Esophagus squamous epithelium (tissue), 4 donors: ENCODE measurements at regions not wholly inside any gene's neighbourhood (a gene's known extent, or its start where the extent isn't known, plus 50 kb on each side); places are given as distances from the start of the nearest gene placed in this dataset.

ENCODE experiments used
- CTCF ChIP-seq, 6 experiments: fragments of 450-650 bp in 4 of 6; fragments of 200-600 bp in 2 of 6; sonication (generic) in 2 of 6; IDR thresholded peaks; one replicate each; pipeline ENCODE4 v1.5.1; 2016 to 2019; ENCODE audit warnings: antibody characterized with exemption in 6 of 6, mild to moderate bottlenecking in 4 of 6, moderate library complexity in 4 of 6
- POLR2A ChIP-seq, 4 donors: fragments of 450-650 bp; IDR thresholded peaks; one replicate each; pipeline ENCODE4 v1.6.1; 2017; ENCODE audit warnings: antibody characterized with exemption in 4 of 4, mild to moderate bottlenecking in 4 of 4, moderate library complexity in 3 of 4

GRCh38 chr2:9740382-9741073 is 102.7 kb upstream of the TAF1B start:
- TF ChIP-seq CTCF (IDR thresholded peaks at IDR 0.05): no peak
- no peak for TF ChIP-seq POLR2A (IDR thresholded peaks at IDR 0.05)
